ENCODE measurements at regions not wholly inside any gene's neighbourhood (a gene's known extent, or its start where the extent isn't known, plus 50 kb on each side); places are given as distances from the start of the nearest gene placed in this dataset.

DNA sequence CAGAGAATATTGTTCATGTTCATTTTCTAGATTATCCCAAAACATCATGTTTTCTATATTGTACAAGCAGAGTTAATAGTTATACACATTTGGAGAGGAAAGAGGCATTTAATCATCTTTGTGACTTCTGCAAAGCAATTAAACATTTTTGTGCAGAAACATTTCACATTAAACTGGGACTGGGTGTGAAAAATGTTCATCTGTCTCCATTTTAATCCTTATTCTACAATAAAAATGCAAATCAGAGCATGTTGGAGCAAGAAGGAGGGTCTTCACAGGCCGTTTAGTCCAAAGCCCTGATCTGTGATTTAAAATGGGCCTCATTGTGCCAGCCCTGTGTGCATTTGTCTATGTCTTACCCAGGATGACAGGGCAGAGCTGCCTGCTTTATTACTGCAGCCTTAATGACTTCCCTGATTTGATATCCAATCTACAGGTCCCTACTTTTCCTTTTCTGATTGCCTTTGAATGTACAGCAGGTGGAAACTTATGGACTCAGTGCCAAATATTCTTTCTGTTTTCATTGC lies 183.5 kb downstream of the CAVIN4 start:
- no peaks in the 10 kb centered on the region for H3K27me3 ChIP-seq
- H3K36me3 ChIP-seq = no peaks in the 10 kb centered on the region
- H3K4me3 ChIP-seq = no peak overlapping the region
- TF ChIP-seq POLR2AphosphoS5 (IDR thresholded peaks at IDR 0.05; ENCODE audit: insufficient read depth in 1 of 2, low read depth in 1 of 2) = no peak
- TF ChIP-seq, protein P1, sequence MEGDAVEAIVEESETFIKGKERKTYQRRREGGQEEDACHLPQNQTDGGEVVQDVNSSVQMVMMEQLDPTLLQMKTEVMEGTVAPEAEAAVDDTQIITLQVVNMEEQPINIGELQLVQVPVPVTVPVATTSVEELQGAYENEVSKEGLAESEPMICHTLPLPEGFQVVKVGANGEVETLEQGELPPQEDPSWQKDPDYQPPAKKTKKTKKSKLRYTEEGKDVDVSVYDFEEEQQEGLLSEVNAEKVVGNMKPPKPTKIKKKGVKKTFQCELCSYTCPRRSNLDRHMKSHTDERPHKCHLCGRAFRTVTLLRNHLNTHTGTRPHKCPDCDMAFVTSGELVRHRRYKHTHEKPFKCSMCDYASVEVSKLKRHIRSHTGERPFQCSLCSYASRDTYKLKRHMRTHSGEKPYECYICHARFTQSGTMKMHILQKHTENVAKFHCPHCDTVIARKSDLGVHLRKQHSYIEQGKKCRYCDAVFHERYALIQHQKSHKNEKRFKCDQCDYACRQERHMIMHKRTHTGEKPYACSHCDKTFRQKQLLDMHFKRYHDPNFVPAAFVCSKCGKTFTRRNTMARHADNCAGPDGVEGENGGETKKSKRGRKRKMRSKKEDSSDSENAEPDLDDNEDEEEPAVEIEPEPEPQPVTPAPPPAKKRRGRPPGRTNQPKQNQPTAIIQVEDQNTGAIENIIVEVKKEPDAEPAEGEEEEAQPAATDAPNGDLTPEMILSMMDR (IDR thresholded peaks at IDR 0.05) = no peak
- no peak for TF ChIP-seq POLR2A (IDR thresholded peaks at IDR 0.05)
- intact Hi-C loops (cut with DNase I) = no loop called here
- H3K4me1 ChIP-seq = no peaks in the 10 kb centered on the region
- DNase-seq (ENCODE audit: extremely low spot score in 2 of 2) = no peak
- no peaks in the 10 kb centered on the region for H3K9me3 ChIP-seq
- no peak overlapping the region for H3K27ac ChIP-seq

DNA sequence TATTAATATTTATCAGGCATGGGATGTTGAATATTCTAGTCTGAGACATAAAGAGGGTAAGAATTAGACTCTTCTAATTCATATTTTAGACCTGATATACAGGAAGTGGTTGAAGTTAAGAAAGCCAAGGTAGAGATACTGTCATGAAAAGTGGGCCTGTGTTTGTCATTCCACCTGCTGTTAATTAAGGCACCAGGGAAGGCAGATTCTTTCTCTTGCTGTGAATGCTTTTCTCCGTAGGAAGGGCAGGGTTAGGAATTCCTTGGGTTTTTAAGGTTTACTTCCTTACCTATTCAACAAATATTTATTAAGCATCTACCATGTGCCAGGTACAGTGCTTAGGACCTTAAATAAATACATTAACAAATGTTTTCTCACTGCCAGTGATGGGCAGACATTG lies 196.4 kb downstream of the CAVIN4 start:
- H3K4me3 ChIP-seq = no peak overlapping the region
- no peaks in the 10 kb centered on the region for H3K9me3 ChIP-seq
- H3K4me1 ChIP-seq = no peaks in the 10 kb centered on the region
- no peak for TF ChIP-seq POLR2A (IDR thresholded peaks at IDR 0.05)
- TF ChIP-seq, protein P1 (IDR thresholded peaks at IDR 0.05) = no peak
- no peak for TF ChIP-seq POLR2AphosphoS5 (IDR thresholded peaks at IDR 0.05; ENCODE audit: insufficient read depth in 1 of 2, low read depth in 1 of 2)
- H3K36me3 ChIP-seq = no peaks in the 10 kb centered on the region
- intact Hi-C loops (cut with DNase I) = no loop called here
- DNase-seq (ENCODE audit: extremely low spot score in 2 of 2) = no peak
- H3K27me3 ChIP-seq = no peaks in the 10 kb centered on the region
- H3K27ac ChIP-seq = no peak overlapping the region

DNA sequence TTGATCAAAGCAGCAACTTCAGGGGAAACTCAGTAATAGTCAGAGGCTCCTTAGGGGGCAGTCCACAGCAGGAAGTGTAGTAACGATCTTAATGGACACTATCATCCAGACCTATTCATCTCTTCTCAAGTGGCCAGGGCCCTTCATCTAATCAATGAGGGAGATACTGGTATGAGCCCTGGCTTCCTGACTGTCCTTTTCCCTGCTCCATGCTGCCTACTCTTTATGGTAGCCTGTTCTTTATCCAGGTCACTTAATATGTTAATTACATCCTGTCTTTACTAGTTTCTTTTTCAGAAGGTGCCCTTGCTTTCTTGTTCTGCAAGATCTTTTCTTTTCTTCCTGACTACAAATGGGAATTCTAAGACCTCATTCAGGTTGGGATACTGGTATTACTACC lies 197.1 kb downstream of the CAVIN4 start:
- Histone ChIP-seq H3K36me3 (no peaks in the 10 kb centered on the region), H3K27me3 (no peaks in the 10 kb centered on the region), H3K4me1 (no peaks in the 10 kb centered on the region), H3K27ac (no peak overlapping the region), H3K4me3 (no peak overlapping the region), H3K9me3 (no peaks in the 10 kb centered on the region)
- DNase-seq (ENCODE audit: extremely low spot score in 2 of 2) = no peak
- TF ChIP-seq POLR2A (IDR thresholded peaks at IDR 0.05) (no peak), POLR2AphosphoS5 (IDR thresholded peaks at IDR 0.05; ENCODE audit: insufficient read depth in 1 of 2, low read depth in 1 of 2) (no peak)
- TF ChIP-seq, protein P1 (IDR thresholded peaks at IDR 0.05) = no peak
- intact Hi-C loops (cut with DNase I) = no loop called here

DNA sequence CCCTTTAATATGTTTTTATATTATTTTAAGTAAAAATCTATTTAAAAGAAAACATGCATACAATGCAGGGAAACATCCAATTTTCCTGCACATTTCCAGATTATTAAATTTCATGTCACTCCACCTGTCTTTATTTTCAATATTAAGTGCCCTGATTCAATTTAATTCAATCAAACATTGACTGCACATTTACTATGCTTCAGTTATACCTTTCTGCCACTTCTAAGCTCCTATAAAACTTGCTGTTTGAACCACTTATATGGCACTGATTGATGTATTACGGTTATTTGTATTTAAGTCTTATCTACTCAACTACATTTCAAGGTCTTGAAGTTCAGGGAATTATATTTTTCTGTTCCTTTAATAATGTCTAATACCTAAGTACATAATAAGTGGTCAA lies 198.0 kb downstream of the CAVIN4 start:
- Histone ChIP-seq H3K27ac (no peak overlapping the region), H3K36me3 (no peaks in the 10 kb centered on the region), H3K9me3 (no peaks in the 10 kb centered on the region), H3K27me3 (no peaks in the 10 kb centered on the region), H3K4me3 (no peak overlapping the region), H3K4me1 (no peaks in the 10 kb centered on the region)
- TF ChIP-seq, protein P1 (IDR thresholded peaks at IDR 0.05) = no peak
- TF ChIP-seq POLR2A (IDR thresholded peaks at IDR 0.05) = no peak
- no peak for TF ChIP-seq POLR2AphosphoS5 (IDR thresholded peaks at IDR 0.05; ENCODE audit: insufficient read depth in 1 of 2, low read depth in 1 of 2)
- intact Hi-C loops (cut with DNase I) = no loop called here
- DNase-seq (ENCODE audit: extremely low spot score in 2 of 2) = no peak

DNA sequence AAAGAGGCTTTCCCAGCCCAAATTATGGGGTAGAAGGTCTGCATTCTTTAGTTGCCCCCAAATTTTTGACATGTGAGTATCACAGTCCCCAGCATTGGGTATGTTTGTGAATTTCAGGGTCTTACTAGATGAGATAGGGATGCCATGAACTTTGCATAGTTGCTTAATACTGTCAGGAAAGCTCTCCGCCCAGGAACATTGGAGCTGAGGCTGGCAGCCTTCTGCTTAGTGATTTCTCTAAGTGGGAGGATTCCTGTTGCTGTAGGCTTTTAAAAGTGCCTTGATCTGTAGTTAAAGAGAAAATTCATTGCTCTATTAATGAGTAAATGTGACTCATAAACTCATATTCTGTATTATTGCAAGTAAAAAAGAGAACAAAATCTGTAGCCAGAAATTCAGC lies 206.9 kb downstream of the CAVIN4 start:
- Histone ChIP-seq H3K4me1 (no peaks in the 10 kb centered on the region), H3K9me3 (no peaks in the 10 kb centered on the region), H3K4me3 (no peak overlapping the region), H3K27me3 (no peaks in the 10 kb centered on the region), H3K27ac (no peak overlapping the region), H3K36me3 (no peaks in the 10 kb centered on the region)
- DNase-seq (ENCODE audit: extremely low spot score in 2 of 2) = no peak
- intact Hi-C loops (cut with DNase I) = no loop called here
- no peak for TF ChIP-seq POLR2AphosphoS5 (IDR thresholded peaks at IDR 0.05; ENCODE audit: insufficient read depth in 1 of 2, low read depth in 1 of 2)
